KOPT-K1 (cell line): ENCODE measurements at regions not wholly inside any gene's neighbourhood (a gene's known extent, or its start where the extent isn't known, plus 50 kb on each side); places are given as distances from the start of the nearest gene placed in this dataset.

Source experiments
- H3K27ac ChIP-seq: fragments of 200-600 bp; sonication (generic); 2 replicates; pipeline ENCODE4 v1.5.1; 2016; ENCODE audit warnings: antibody characterized with exemption, mild to moderate bottlenecking, low read depth, low read length; ENCODE audit not compliant: poor library complexity, severe bottlenecking
- H3K36me3 ChIP-seq: fragments of 200-600 bp; sonication (generic); 2 replicates; pipeline ENCODE4 v1.5.1; 2017; ENCODE audit warnings: antibody characterized with exemption, mild to moderate bottlenecking, low read length, moderate library complexity; ENCODE audit not compliant: insufficient read depth
- H3K9me3 ChIP-seq: fragments of 200-600 bp; sonication (generic); 2 replicates; pipeline ENCODE4 v1.5.1; 2017; ENCODE audit warnings: antibody characterized with exemption, low read length, mild to moderate bottlenecking; ENCODE audit not compliant: insufficient read depth, poor library complexity, severe bottlenecking

DNA sequence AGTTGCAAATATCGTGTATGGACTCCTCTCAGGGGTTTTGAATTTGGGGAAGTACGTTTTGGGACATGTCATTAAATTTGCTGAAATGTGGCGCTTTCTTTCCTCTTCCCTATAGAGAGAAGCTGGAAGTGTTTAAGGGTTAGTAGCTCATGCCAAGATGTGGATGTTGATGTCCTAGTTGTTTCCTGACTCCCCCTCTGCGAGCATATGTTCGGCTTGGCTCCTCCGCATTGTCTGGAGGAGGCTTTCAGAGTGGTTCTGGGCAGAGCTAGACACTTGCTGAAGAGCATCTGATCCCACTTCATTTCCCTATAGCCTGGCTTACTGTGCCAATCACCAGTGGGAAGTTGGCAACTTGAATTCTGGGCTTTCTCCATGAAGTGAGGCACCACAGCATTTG, 347.4 kb upstream of the B3GALT2 start:
- no peaks in the 10 kb centered on the region for H3K9me3 ChIP-seq
- H3K27ac ChIP-seq, result no peak overlapping the region

DNA sequence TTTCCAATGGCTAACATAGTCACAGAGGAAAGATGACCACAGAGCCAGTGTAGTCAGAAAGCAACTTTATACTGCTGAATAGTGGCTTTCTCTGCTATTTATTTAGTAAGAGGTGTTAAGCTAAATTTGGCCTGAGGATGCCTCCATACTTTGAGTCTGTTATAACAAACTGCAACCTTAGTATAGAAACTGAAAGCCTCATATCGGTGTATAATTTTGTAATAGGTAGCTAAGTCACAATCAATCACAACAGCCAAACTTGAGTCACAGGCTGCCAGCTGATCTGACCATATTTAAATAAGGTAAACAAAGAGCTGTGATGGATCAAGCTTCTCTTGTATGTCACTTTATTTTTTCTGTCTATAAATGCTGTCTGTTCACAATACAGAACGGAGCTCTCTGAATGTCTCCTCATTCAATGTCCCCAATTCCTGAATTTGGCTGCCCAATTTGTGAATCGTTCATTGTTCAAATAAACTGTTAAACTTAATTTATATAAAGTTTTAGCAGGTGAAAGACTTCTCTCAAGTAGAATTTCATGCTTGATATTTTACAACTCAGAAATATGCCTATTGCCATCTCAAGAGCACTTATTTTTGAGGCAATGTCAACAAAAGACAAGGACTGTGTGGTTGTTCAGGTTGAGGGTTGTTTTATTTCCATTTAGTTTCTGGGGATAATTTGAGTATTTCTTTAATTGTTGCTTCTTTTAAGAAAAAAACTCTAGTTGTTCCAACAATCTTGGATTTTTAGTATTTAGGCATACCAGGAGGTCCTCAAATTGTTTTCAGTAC, 339.7 kb upstream of the B3GALT2 start:
- no peaks in the 10 kb centered on the region for H3K36me3 ChIP-seq
- no peak overlapping the region for H3K27ac ChIP-seq
- no peaks in the 10 kb centered on the region for H3K9me3 ChIP-seq

More for the DNA sequence above, 347.4 kb upstream of the B3GALT2 start:
- H3K36me3 ChIP-seq, result no peaks in the 10 kb centered on the region

DNA sequence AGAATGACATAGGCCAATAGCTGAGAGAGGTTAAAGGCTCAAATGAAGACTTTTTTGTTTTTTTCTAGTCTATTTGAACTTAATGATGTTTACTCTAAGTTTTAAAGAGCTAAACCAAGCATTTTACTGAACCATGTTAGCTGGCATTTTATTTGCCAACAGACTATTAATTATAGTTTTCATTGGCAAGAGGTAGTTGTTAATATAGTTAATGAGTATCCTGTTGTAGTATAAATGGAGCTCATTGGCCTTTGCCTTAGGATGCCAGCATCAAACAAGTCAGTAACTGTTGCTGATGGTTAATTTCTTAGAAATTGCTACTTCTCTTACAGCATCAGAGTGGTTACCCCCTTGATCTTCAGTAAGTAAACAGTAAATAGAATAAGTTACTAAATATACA, 339.0 kb upstream of the B3GALT2 start:
- Histone ChIP-seq H3K9me3 (no peaks in the 10 kb centered on the region), H3K36me3 (no peaks in the 10 kb centered on the region), H3K27ac (no peak overlapping the region)

DNA sequence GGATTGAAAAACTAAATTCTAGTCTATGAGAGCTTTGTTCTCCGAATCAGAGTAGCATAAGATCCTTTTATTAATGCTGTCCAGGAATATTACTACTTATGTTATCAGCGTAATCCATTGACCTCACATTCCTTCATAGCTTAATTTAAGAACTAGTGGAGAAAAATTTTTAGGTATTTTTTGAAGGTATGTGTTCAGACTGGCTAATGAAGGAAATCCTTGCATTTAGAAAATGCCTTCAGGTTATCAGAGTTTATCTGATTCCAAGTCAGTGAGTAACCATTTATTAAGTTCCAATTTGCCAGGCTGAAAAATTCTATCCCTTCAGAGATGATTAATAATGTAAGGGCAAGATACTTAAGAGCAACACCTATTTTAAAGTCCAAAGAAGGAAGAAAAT, 338.2 kb upstream of the B3GALT2 start:
- H3K36me3 ChIP-seq, result no peaks in the 10 kb centered on the region
- no peak overlapping the region for H3K27ac ChIP-seq
- no peaks in the 10 kb centered on the region for H3K9me3 ChIP-seq

DNA sequence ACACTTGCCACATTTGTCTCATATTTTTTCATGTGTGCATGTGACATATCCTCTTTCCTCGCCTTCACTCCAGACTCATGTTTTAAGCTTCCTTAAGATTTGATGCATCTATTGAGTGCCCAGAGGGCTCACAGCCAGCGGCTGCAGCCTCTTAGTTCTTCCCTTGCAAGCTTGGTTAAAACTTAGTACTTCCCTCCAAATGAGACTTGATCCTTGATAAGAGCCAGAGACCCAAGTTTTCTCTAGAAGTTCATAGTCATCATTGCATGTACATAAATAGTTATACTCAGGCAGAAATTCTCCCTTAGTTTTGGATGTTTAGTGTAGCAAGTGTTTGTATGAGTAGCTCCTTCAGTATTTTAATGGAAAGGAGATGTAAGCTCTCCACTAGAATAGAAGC, 337.6 kb upstream of the B3GALT2 start:
- Histone ChIP-seq H3K36me3 (no peaks in the 10 kb centered on the region), H3K9me3 (no peaks in the 10 kb centered on the region), H3K27ac (no peak overlapping the region)

DNA sequence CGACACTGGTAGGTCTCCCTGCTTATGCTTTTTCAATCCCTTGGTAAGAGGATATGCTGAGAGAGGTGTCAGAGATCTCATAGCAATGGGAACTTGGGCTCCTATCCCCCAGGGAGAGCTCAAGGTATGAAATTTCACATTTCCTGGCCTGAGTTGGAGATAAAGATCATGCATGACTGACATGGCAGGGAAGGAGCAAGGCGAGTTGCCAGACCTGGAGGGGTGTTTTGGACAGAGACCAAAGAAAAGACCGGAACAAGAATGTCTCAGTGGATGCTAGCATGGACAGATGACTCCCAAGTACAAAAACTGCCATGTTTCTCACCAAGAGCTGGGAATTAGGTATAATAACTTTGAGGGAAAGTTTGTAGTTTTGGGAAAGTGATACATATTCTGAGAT, 334.1 kb upstream of the B3GALT2 start:
- no peaks in the 10 kb centered on the region for H3K9me3 ChIP-seq

DNA sequence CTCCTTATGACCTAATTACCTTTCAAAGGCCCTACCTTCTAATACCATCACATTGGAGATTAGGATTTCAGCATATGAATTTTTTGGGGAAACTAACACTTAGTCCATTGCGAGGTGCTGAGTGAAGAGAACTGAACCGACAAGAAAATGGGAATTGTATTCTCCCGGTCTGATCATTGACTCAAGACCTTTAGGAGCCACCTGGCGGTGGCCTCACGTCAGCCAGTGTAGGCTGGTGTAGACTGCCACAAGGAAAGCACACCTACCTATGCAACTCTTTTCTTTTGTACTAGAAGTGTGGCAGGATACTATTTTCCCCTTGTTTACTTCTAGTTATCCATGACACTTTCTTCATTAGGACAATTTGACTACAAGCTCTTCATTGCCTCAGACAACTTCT, 333.5 kb upstream of the B3GALT2 start:
- no peaks in the 10 kb centered on the region for H3K36me3 ChIP-seq
- H3K27ac ChIP-seq, result no peak overlapping the region
- no peaks in the 10 kb centered on the region for H3K9me3 ChIP-seq

More for the DNA sequence above, 334.1 kb upstream of the B3GALT2 start:
- H3K36me3 ChIP-seq, result no peaks in the 10 kb centered on the region
- no peak overlapping the region for H3K27ac ChIP-seq

DNA sequence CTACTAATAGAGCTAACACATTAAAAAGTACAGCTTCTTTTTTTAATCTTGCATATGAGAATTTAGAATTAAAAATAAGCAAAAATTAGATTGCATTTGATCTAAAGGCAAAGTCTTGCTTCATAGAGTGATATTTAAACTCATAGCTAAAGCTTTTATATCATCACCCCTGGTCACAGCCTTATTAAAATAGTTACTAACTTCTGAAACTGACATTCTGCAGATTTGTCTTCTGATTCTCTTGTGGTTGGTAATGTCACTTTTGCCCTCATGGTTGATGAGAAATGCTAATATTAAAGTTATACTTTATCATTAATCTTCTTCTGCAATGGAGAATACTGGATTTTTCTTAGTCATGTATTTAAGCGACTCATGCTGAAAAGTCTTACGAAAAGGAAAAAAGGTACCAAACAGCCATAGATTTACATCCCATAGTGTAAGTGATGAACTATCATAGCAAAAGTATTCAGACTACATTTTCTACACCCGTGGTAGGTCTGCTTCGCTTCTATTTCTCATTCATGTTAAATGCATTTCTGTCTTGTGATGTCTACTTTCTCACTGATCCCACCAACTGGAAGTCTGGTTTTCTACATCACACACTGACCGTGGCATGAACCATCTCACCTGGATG, 330.5 kb upstream of the B3GALT2 start:
- Histone ChIP-seq H3K36me3 (no peaks in the 10 kb centered on the region), H3K27ac (no peak overlapping the region), H3K9me3 (no peaks in the 10 kb centered on the region)

DNA sequence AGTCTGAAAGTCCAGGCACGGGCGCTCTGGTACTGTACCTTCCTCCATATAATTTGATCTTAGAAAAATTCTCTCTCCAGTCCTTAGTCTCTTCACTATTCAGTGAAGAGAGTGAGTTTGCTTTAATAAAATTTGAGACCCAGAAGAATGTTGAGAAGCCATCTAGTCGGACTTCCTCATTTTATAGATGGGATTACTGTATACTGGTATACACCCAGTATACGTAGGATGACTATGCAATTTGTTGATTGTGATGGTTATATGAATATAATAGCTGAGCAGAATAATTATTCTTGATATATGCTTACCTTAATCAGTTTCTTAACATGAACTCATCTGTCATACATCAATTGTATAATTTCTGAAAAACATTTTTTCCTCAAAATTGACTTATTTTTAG, 328.0 kb upstream of the B3GALT2 start:
- Histone ChIP-seq H3K9me3 (no peaks in the 10 kb centered on the region), H3K27ac (no peak overlapping the region), H3K36me3 (no peaks in the 10 kb centered on the region)

DNA sequence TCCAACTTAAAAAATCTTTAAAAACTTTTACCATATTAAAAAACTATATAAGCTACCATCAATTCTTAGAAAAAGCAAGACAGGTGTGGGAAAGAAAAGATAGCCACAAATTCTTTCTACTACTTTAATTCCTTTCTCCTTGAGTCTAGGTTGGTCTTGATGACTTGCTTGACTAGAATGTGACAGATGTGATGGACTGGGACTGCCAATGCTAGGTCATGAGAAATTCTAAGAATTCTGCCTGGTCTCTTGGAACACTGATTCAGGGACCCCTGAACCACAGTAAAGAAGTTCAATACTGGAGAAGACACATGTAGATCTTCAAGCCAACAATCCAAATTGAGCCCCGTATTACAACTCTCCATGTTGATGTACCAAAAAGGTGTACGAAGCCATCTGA, 326.6 kb upstream of the B3GALT2 start:
- Histone ChIP-seq H3K27ac (no peak overlapping the region), H3K36me3 (no peaks in the 10 kb centered on the region), H3K9me3 (no peaks in the 10 kb centered on the region)

DNA sequence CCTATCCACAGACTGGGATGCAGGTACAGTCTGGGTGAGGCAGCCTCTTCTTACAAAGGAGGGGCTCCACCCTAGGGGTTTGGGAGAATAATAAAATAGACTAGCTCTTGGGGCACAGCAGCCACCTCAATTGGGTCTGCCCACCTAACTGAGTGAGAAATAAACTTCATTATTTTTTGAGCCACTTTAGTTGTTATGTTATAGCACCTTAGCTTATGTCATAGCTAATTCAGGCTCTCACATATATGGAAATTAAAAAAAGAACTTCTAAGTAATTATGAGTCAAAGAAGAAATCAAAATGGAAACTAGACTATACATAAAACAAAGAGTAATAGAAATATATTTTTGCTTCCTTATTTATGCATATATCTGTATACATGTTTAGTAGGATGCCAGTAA, 318.5 kb upstream of the B3GALT2 start:
- H3K27ac ChIP-seq, result no peak overlapping the region
- no peaks in the 10 kb centered on the region for H3K36me3 ChIP-seq

DNA sequence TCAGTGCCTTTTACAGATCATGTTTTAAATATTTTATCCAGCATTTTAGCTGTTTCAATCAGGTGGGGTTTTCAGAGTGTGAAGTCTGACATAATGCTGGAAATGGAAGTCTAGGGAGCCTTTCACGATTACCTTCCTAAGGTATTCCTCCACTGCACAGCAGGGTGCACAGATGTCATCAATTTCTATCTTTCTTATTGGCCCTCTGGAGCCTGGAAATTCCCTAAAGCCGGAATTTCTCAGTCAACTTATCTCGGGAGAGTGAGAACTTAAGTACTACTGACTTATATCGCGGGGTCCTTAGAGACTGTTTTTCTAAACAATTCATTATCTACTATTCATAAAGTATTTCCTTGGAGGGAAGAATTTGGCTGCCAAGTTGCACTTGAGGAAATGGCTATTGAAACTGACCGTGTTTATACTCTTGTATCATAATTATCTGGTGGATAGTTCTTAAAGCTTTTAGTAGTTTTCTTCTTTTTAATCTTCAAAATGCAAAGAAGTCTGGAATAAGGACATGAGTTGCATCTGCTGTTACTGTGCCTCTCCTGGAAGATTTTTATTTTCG, 311.8 kb upstream of the B3GALT2 start:
- H3K27ac ChIP-seq, result no peak overlapping the region
- no peaks in the 10 kb centered on the region for H3K9me3 ChIP-seq
- H3K36me3 ChIP-seq, result no peaks in the 10 kb centered on the region

More for the DNA sequence above, 318.5 kb upstream of the B3GALT2 start:
- no peaks in the 10 kb centered on the region for H3K9me3 ChIP-seq

DNA sequence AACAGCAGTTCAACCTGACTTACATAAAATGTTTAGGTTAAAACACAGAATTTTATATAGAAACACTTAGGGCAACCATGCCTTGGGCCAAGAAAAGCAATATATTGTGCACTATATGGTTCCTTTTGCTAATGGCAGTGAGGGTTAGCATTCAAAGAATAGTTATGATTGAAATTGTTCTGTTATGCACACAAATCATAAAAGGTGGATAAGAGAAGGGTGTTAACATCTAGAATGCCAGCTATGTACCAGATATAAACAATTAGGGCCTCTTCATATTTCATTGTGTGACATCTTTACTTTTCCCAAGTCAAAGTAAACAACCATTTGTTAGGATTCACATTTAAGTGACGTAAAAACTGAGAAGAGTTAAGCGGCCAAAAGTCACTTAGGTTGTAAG, 308.0 kb upstream of the B3GALT2 start:
- Histone ChIP-seq H3K27ac (no peak overlapping the region), H3K36me3 (no peaks in the 10 kb centered on the region), H3K9me3 (no peaks in the 10 kb centered on the region)

DNA sequence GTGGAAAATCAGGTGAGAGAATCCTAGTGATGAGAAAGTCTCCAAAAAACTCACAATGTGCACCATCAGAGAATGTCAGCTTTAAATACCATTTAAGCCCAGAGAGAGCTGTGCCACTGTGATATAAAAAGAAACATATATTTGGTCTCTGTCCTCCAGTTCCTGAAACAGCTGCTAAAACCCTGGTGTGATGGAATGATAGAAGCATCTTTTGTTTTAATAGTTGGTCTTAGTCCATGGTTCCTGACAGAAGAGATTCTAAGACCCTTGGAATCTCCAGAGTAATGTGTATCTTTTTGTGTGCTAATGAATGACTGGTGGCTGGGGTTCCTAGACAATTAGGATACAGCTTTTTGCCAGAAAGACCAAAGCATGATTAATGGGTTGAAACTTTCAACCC, 302.8 kb upstream of the B3GALT2 start:
- Histone ChIP-seq H3K27ac (no peak overlapping the region), H3K9me3 (no peaks in the 10 kb centered on the region), H3K36me3 (no peaks in the 10 kb centered on the region)

DNA sequence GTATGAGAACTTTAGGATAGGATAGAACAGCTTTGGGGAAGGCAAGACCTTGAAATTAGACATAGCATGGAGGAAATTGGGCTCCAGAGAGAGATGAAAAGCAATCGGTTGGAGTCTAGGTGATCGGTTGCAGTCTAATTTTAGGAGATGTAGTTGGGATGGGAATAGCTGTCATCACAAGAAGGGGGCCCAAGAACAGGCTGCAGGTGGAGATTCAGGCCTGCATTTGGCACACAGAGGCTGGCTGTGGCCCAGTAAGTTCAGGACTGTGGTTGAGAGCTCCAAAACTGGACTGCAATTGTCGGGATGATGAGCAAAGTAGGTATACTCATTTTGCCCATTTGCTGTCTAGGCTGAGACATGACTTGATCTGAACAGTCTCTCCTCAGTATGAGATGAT, 301.3 kb upstream of the B3GALT2 start:
- H3K27ac ChIP-seq, result no peak overlapping the region
- H3K9me3 ChIP-seq, result no peaks in the 10 kb centered on the region
- H3K36me3 ChIP-seq, result no peaks in the 10 kb centered on the region
